A673 (cell line): ENCODE measurements at regions not wholly inside any gene's neighbourhood (a gene's known extent, or its start where the extent isn't known, plus 50 kb on each side); places are given as distances from the start of the nearest gene placed in this dataset.

ENCODE experiments used
- CTCF ChIP-seq: fragments of 300-800, 200-600 bp; sonication (generic); conservative IDR thresholded peaks from 2 replicates; pipeline ENCODE4 v1.5.1; 2017; ENCODE audit warnings: low read depth, mild to moderate bottlenecking, antibody characterized with exemption, low read length, moderate library complexity, mixed read lengths
- EZH2 ChIP-seq: fragments of 200-600 bp; sonication (generic); IDR thresholded peaks from 2 replicates; pipeline ENCODE4 v1.6.1; 2017; ENCODE audit warnings: borderline replicate concordance, low read depth, mild to moderate bottlenecking, mixed read lengths, antibody characterized with exemption, low read length; ENCODE audit not compliant: poor library complexity, severe bottlenecking

GRCh38 chr18:75828379-75828778 is 400.9 kb upstream of the SMIM21 start:
- TF ChIP-seq CTCF (no peak), EZH2 (no peak)
